ENCODE measurements at regions not wholly inside any gene's neighbourhood (a gene's known extent, or its start where the extent isn't known, plus 50 kb on each side); places are given as distances from the start of the nearest gene placed in this dataset.

GRCh38 chr9:119501374-119501773 lies 132.1 kb upstream of the BRINP1 start:
- no peak for DNase-seq (ENCODE audit: low read depth in 3 of 3)

DNA sequence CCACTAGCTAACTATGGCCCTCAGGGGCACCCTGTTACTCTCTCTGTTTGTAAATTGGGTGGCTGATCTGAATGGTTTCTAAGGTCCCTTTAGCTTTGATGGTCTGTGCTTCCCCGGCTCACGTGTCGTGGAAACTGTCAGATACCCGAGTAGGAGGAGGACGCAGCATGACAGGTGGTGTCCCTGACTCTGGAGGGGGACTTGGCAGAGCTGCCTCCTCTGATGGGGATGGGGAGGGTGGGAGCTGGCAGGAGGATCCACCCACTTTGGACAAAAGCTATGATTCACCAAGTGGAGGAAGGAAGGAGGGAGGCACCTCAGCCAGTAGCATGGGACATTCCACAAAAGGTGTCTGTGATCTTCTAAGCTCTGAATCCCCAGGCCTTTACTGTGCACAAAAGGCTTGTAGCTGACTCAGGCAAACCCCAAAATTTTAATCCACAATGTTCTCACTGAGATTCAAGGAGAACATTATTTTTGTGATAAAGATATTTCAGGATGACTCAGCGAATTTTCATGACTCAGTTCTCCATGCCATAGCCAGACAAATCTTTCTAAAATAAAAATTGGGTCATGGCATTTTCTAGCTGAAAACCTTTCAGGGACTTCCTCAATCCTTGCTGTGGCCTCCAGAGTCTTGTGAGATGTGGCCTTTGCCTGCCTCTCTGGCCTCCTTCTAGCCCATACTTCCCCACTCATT lies 131.0 kb upstream of the BRINP1 start:
- DNase-seq (ENCODE audit: low read depth in 3 of 3): no peak

GRCh38 chr9:119487118-119487827 lies 118.0 kb upstream of the BRINP1 start:
- no peak for DNase-seq (ENCODE audit: low read depth in 3 of 3)

DNA sequence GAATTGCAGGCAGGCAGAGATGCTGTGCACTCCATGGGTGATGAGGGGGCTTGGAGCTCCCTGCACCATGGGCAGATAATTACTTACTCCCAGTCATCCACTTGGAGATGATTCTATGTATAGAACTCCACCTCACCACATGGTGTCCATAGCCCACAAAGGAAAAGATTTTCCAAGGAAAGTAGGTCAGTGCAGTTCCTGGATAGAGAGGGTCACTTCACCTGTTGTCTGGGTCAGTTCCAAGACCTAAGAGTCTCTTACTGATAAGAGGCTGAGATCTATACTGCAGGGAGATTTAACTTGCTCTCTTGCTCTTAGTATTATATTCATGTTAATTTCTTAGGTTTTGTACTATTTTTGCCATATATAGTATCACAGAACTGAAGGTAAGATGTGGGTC lies 113.9 kb upstream of the BRINP1 start:
- DNase-seq (ENCODE audit: low read depth in 3 of 3): no peak

DNA sequence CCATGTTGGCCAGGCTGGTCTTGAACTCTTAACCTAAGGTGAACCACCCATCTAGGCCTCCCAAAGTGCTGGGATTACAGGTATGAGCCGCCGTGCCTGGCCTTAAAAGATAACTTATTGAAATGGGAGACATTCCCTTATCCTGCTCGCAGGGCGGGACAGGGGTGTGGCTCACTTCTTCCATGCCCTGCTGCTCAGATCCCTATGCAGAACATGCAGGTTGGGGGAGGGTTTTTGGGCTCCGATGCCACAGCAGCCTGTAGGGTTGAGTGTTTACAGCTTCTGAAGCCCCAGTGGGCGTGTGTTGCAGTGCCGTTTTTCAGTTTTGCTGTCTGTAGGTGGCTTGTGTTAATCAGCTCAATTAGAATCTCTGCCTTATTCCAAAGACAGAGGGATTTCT lies 108.0 kb upstream of the BRINP1 start:
- no peak for DNase-seq (ENCODE audit: low read depth in 3 of 3)

- no peak for DNase-seq (ENCODE audit: low read depth in 3 of 3)
Measured at GRCh38 chr9:119458068-119458467, 88.8 kb upstream of the BRINP1 start.

DNA sequence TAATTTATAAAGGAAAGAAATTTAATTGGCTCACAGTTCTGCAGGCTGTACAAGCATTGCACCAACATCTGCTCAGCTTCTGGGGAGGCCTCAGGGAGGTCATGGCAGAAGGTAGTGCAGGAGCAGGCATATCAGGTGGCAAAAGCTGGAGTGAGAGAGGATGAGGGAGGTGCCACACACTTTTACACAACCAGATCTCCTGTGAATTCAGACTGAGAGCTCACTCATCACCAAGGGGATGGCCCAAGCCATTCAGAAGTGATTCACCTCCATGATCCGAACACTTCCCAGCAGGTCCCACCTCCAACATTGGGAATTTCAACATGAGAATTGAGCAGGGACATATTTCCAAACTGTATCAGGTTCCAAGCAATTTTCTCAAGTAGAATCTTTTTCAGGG lies 84.7 kb upstream of the BRINP1 start:
- no peak for DNase-seq (ENCODE audit: low read depth in 3 of 3)

DNA sequence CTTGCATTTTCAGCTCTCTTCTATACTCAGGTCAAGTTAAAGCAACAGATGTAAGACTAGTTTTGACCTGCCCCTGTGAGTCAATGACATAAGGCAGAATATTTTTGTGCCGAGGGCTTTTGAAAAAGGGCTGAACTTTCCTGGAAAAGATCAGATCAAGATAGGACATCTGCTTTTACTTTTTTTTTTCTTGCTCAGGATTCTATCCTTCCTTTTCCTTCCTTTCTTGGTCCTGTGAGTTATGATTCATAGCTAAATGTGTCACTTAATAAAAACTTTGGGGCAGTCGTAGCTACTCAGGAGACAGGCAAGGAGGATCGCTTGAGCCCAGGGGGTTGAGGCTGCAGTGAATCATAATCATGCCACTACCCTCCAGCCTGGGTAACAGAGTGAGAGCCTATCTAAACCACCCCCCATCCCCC lies 84.3 kb upstream of the BRINP1 start:
- no peak for DNase-seq (ENCODE audit: low read depth in 3 of 3)

GRCh38 chr9:119451426-119451825 lies 82.2 kb upstream of the BRINP1 start:
- no peak for DNase-seq (ENCODE audit: low read depth in 3 of 3)

- DNase-seq (ENCODE audit: low read depth in 3 of 3): no peak
Measured at GRCh38 chr9:119443179-119443578, 73.9 kb upstream of the BRINP1 start.

GRCh38 chr9:119441832-119442231 lies 72.6 kb upstream of the BRINP1 start:
- no peak for DNase-seq (ENCODE audit: low read depth in 3 of 3)

GRCh38 chr9:119441338-119441737 lies 72.1 kb upstream of the BRINP1 start:
- no peak for DNase-seq (ENCODE audit: low read depth in 3 of 3)

- no peak for DNase-seq (ENCODE audit: low read depth in 3 of 3)
Measured at GRCh38 chr9:119436261-119436660, 67.0 kb upstream of the BRINP1 start.

DNA sequence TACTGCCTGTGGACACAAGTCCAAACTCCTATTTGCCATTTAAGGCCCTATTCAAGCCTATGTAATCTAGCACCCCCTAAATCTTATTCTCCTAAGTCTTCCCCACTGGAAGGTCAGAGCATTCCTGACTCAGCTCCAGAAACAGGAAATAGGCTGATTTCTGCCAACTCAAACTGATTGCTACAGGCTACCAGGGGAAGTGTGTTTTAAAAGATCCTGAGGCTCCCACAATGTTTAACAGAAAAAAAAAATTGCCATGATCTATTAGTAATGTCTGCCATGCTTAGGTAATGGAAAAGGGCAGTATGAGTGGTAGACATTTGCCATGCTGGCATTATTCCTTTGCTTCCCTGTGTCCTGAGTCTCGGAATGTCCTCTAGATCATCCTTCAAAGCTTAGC lies 65.8 kb upstream of the BRINP1 start:
- no peak for DNase-seq (ENCODE audit: low read depth in 3 of 3)

DNA sequence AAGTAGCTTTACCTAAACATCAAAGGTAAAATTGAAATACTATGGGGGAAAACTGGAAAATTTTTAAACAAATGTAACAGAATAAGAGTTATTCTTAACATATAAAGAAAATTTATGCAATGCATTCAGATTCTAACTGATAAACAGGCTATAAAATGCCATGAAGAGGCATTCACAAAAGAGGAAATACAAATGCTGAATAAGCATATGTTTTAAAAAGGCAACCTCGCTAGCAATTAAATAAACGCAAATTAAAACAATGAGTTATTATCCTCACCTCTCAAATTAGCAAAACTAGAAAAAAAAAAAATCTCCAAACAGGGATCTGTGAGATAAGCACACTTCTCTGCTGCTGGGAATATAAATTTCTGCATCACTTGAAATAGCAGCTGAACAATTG lies 63.2 kb upstream of the BRINP1 start:
- no peak for DNase-seq (ENCODE audit: low read depth in 3 of 3)

DNA sequence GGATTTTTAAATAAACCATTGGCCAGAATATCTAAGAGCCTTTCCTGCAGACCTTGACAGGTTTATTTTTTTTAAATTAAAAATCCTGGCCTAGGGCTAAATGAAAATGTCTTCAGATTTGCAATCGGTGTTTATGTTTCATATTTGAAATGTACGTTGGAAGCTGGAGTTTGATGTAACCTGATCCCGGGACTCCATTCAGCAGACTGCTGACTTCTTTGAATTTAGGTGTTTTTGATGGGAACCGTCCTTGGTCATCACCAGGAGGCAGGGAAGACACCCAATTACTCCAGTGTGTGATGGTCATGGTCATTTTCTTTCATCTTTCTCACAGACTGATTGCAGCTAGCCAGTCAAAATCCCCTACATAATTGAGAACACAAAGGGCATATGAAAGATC lies 60.1 kb upstream of the BRINP1 start:
- DNase-seq (ENCODE audit: low read depth in 3 of 3): no peak

- no peak for DNase-seq (ENCODE audit: low read depth in 3 of 3)
Measured at GRCh38 chr9:119420231-119420630, 51.0 kb upstream of the BRINP1 start.

Data from stimulated activated CD4-positive, alpha-beta T cell treated with anti-CD3 and anti-CD28 coated beads, TNF-alpha, amount 100 ng/mL, for 4 hours (primary cell).